CD8-positive, alpha-beta memory T cell (primary cell): ENCODE measurements at regions not wholly inside any gene's neighbourhood (a gene's known extent, or its start where the extent isn't known, plus 50 kb on each side); places are given as distances from the start of the nearest gene placed in this dataset.

Experiments used
- CTCF ChIA-PET: fragments of 350-600 bp; sonication (Branson Sonifier 250); formaldehyde crosslinking; loops from one replicate; lab custom pipeline; 2021; ENCODE audit warnings: antibody characterized with exemption; lab: Charles Lee
- POLR2A ChIA-PET: fragments of 350-600 bp; sonication (Branson Sonifier 250); formaldehyde crosslinking; loops from one replicate; lab custom pipeline; 2021; ENCODE audit warnings: antibody characterized with exemption; lab: Charles Lee
- DNase-seq, 5 donors: peaks; one replicate each; pipeline versions ENCODE4 v3.0.0 to v3.0.0-alpha.2; 2020 to 2022; ENCODE audit warnings: mixed read lengths in 1 of 5
- H3K27ac ChIP-seq: one replicate; pipeline ENCODE4 v1.7.0; 2013; ENCODE audit warnings: low read depth, mild to moderate bottlenecking, low read length, moderate library complexity
- H3K27me3 ChIP-seq: 2 replicates; pipeline ENCODE4 v1.7.0; 2013; ENCODE audit warnings: low read length, mild to moderate bottlenecking; ENCODE audit not compliant: insufficient read depth, poor library complexity, severe bottlenecking
- H3K36me3 ChIP-seq: 2 replicates; pipeline ENCODE4 v1.7.0; 2013; ENCODE audit warnings: mild to moderate bottlenecking, low read length, moderate library complexity; ENCODE audit not compliant: insufficient read depth
- H3K4me1 ChIP-seq: 2 replicates; pipeline ENCODE4 v1.7.0; 2013; ENCODE audit warnings: mild to moderate bottlenecking, low read length, moderate library complexity; ENCODE audit not compliant: insufficient read depth
- H3K4me3 ChIP-seq: 2 replicates; pipeline ENCODE4 v1.7.0; 2013; ENCODE audit warnings: mild to moderate bottlenecking, low read length
- H3K9me3 ChIP-seq: 2 replicates; pipeline ENCODE4 v1.7.0; 2013; ENCODE audit warnings: mild to moderate bottlenecking, low read length
- H3K27ac Mint-ChIP-seq, 8 donors: one replicate each; pipeline ENCODE4 v1.8.0; 2020 to 2021; ENCODE audit warnings: mixed read lengths in 8 of 8, mild to moderate bottlenecking in 6 of 8, inconsistent platforms in 3 of 8, moderate library complexity in 3 of 8
- H3K27me3 Mint-ChIP-seq, 2 donors: one replicate each; pipeline ENCODE4 v1.8.0; 2020 to 2021; ENCODE audit warnings: mixed read lengths in 2 of 2, mild to moderate bottlenecking in 1 of 2, moderate library complexity in 1 of 2
- H3K36me3 Mint-ChIP-seq, 3 donors: one replicate each; pipeline ENCODE4 v1.8.0; 2020 to 2021; ENCODE audit warnings: mixed read lengths in 3 of 3, inconsistent platforms in 1 of 3, mild to moderate bottlenecking in 1 of 3
- H3K4me1 Mint-ChIP-seq, 3 donors: one replicate each; pipeline ENCODE4 v1.8.0; 2020 to 2021; ENCODE audit warnings: mixed read lengths in 3 of 3, inconsistent platforms in 1 of 3, mild to moderate bottlenecking in 1 of 3
- H3K4me3 Mint-ChIP-seq, 7 donors: one replicate each; pipeline ENCODE4 v1.8.0; 2020 to 2021; ENCODE audit warnings: mixed read lengths in 7 of 7, mild to moderate bottlenecking in 6 of 7, moderate library complexity in 4 of 7, inconsistent platforms in 2 of 7
- H3K9me3 Mint-ChIP-seq, 5 donors: one replicate each; pipeline ENCODE4 v1.8.0; 2020 to 2022; ENCODE audit warnings: mixed read lengths in 5 of 5, mild to moderate bottlenecking in 3 of 5, moderate library complexity in 2 of 5, inconsistent platforms in 1 of 5

DNA sequence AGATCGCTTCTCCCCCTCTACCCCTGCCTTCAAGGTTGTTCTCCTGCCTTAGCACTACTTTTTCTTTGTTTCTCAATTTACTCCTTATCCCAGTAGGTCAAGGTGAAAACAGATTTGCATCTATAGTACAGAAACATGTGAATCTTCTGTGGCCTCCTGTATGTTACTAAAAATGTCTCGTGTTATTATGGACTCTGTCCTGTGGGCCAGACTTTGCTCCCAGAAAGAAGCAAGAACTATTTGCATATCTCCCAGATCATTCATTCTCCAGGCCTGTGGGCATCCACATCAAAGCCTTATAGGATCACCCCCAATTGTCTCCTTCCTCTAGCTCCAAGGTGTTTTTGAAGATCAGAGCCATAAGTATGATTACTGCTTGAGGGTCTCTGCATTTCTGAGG, 169.5 kb upstream of the ROPN1 start:
- H3K4me3 ChIP-seq: no peak overlapping the region
- H3K27ac Mint-ChIP-seq: peak overlapping the region in 1 of 8 donors; percentile 26
- no peak overlapping the region for H3K27ac ChIP-seq
- no peaks in the 10 kb centered on the region for H3K36me3 Mint-ChIP-seq
- DNase-seq: no peak
- POLR2A ChIA-PET: no interaction called here
- CTCF ChIA-PET: no interaction called here
- no peaks in the 10 kb centered on the region for H3K27me3 ChIP-seq
- no peaks in the 10 kb centered on the region for H3K9me3 ChIP-seq
- no peak overlapping the region for H3K4me3 Mint-ChIP-seq
- H3K36me3 ChIP-seq: no peaks in the 10 kb centered on the region
- peaks cover 0 to 5% of the 10 kb centered on the region in 2 donors for H3K27me3 Mint-ChIP-seq
- H3K4me1 ChIP-seq: no peaks in the 10 kb centered on the region
- H3K4me1 Mint-ChIP-seq: no peaks in the 10 kb centered on the region
- peaks cover 0 to 2% (median 0%) of the 10 kb centered on the region in 5 donors for H3K9me3 Mint-ChIP-seq

- DNase-seq: no peak
- H3K4me1 Mint-ChIP-seq: no peaks in the 10 kb centered on the region
- Histone ChIP-seq H3K4me3 (no peak overlapping the region), H3K4me1 (no peaks in the 10 kb centered on the region), H3K36me3 (no peaks in the 10 kb centered on the region), H3K9me3 (no peaks in the 10 kb centered on the region), H3K27ac (no peak overlapping the region), H3K27me3 (no peaks in the 10 kb centered on the region)
- no peak overlapping the region for H3K4me3 Mint-ChIP-seq
- no peaks in the 10 kb centered on the region for H3K36me3 Mint-ChIP-seq
- H3K27me3 Mint-ChIP-seq: peaks cover 3 to 7% of the 10 kb centered on the region in 2 donors
- no peak overlapping the region for H3K27ac Mint-ChIP-seq
- ChIA-PET POLR2A (no interaction called here), CTCF (no interaction called here)
- peaks cover 0 to 2% (median 0%) of the 10 kb centered on the region in 5 donors for H3K9me3 Mint-ChIP-seq
Observed at GRCh38 chr3:124163689-124164088, 171.8 kb upstream of the ROPN1 start.

DNA sequence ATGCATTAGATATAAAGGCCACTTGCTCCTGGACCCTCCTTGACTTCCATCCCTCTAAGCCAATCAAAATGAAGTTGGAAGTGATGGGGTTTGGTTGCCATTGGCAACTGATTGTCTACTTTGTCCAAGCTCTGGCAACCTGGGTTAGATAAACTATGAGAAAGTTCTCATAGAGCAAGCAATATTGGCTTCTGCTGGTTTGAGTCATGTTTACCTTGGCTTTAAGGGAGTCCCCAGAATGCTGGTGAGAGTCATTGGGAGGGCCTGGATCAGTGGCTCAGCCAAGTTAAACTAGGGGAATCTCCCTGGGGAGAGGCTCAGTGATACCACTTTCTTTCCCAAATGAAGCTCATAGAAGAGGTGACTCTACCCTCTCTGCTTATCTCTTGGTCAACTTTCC, 176.3 kb upstream of the ROPN1 start:
- Mint-ChIP-seq H3K27me3 (peaks cover 6 to 12% of the 10 kb centered on the region in 2 donors), H3K27ac (no peak overlapping the region), H3K4me1 (no peaks in the 10 kb centered on the region), H3K36me3 (no peaks in the 10 kb centered on the region), H3K4me3 (no peak overlapping the region), H3K9me3 (peaks cover 0 to 2% (median 0%) of the 10 kb centered on the region in 5 donors)
- no peaks in the 10 kb centered on the region for H3K36me3 ChIP-seq
- no peaks in the 10 kb centered on the region for H3K4me1 ChIP-seq
- no peak overlapping the region for H3K4me3 ChIP-seq
- POLR2A ChIA-PET: no interaction called here
- no peaks in the 10 kb centered on the region for H3K9me3 ChIP-seq
- H3K27ac ChIP-seq: no peak overlapping the region
- no peaks in the 10 kb centered on the region for H3K27me3 ChIP-seq
- CTCF ChIA-PET: no interaction called here
- no peak for DNase-seq

DNA sequence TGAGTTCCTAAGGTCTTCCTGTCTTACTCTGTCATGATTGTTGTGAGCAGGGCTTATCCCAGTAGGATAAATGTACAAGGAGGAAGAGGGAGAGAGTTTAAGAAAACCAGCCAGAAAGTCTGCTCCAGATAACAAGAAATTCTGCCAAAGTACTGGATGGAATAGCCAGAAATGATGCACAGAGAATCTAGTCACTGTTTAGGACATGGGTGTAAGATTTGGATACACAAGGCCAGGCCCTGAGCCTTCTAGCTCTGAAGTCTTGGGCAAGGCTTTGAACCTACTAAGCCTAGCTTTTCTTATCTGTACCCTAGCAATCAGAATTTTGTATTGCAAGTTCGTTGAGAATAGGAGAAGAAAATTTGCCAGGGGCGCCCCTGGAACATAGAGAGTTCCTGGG, 180.4 kb upstream of the ROPN1 start:
- POLR2A ChIA-PET: no interaction called here

GRCh38 chr3:124172816-124173215, 180.9 kb upstream of the ROPN1 start:
- no peaks in the 10 kb centered on the region for H3K4me1 Mint-ChIP-seq
- Histone ChIP-seq H3K27ac (no peak overlapping the region), H3K9me3 (no peaks in the 10 kb centered on the region), H3K27me3 (no peaks in the 10 kb centered on the region), H3K36me3 (no peaks in the 10 kb centered on the region), H3K4me3 (no peak overlapping the region), H3K4me1 (no peaks in the 10 kb centered on the region)
- H3K9me3 Mint-ChIP-seq: no peaks in the 10 kb centered on the region
- no peak for DNase-seq
- H3K27me3 Mint-ChIP-seq: peaks cover 5 to 9% of the 10 kb centered on the region in 2 donors
- no peak overlapping the region for H3K4me3 Mint-ChIP-seq
- POLR2A ChIA-PET: no interaction called here
- CTCF ChIA-PET: no interaction called here
- no peak overlapping the region for H3K27ac Mint-ChIP-seq
- H3K36me3 Mint-ChIP-seq: no peaks in the 10 kb centered on the region

More for the DNA sequence above, 180.4 kb upstream of the ROPN1 start:
- Histone ChIP-seq H3K27me3 (no peaks in the 10 kb centered on the region), H3K4me3 (no peak overlapping the region), H3K4me1 (no peaks in the 10 kb centered on the region), H3K36me3 (no peaks in the 10 kb centered on the region), H3K27ac (no peak overlapping the region), H3K9me3 (no peaks in the 10 kb centered on the region)
- Mint-ChIP-seq H3K36me3 (no peaks in the 10 kb centered on the region), H3K4me3 (no peak overlapping the region), H3K27ac (no peak overlapping the region), H3K9me3 (no peaks in the 10 kb centered on the region), H3K27me3 (peaks cover 5 to 7% of the 10 kb centered on the region in 2 donors), H3K4me1 (no peaks in the 10 kb centered on the region)
- CTCF ChIA-PET: no interaction called here
- no peak for DNase-seq

- no peak overlapping the region for H3K4me3 Mint-ChIP-seq
Observed at GRCh38 chr3:124174476-124174875, 182.6 kb upstream of the ROPN1 start.

DNA sequence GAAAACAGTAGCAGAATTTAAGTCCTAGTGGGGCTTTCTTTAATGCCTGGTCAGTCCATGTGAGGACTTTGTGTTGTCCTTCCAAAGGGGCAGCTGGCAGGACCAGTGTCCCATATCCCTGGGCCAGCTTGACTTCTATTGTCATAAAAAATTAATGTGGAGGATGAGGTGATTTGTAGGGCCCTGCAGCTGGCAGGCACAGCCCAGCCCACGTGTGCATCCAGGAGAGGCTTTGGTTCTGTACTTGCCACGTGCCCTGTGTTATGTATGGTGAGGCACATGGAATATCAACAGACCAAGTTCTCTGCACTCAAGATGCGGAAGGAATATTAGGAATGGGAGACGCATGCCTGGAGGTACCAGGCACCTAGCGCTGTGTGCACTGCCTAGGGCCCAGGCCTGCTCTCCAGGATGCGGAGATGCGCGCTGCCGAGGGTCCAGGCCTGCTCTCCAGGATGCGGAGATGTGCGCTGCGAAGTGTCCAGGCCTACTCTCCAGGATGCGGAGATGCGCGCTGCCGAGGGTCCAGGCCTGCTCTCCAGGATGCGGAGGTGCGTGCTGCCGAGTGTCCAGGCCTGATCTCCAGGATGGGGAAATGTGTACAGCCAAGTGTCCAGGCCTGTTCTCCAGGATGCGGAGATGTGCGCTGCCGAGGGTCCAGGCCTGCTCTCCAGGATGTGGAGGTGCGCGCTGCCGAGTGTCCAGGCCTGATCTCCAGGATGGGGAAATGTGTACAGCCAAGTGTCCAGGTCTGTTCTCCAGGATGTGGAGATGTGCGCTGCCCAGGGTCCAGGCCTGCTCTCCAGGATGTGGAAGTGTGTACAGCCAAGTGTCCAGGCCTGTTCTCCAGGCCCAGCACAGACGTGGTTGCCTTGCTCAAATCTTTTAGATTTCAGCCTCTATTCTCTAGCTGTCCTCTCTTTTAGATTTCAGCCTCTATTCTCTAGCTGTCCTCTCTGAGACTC, 183.3 kb upstream of the ROPN1 start:
- CTCF ChIA-PET: no interaction called here
- no peaks in the 10 kb centered on the region for H3K4me1 Mint-ChIP-seq

More at GRCh38 chr3:124174476-124174875, 182.6 kb upstream of the ROPN1 start:
- no peak overlapping the region for H3K4me3 ChIP-seq
- no peaks in the 10 kb centered on the region for H3K9me3 ChIP-seq
- no peaks in the 10 kb centered on the region for H3K36me3 Mint-ChIP-seq
- no peaks in the 10 kb centered on the region for H3K9me3 Mint-ChIP-seq
- H3K27me3 Mint-ChIP-seq: peaks cover 5 to 10% of the 10 kb centered on the region in 2 donors
- ChIA-PET CTCF (no interaction called here), POLR2A (no interaction called here)
- no peak overlapping the region for H3K27ac ChIP-seq
- no peaks in the 10 kb centered on the region for H3K27me3 ChIP-seq
- H3K4me1 ChIP-seq: no peaks in the 10 kb centered on the region
- H3K4me1 Mint-ChIP-seq: no peaks in the 10 kb centered on the region
- H3K36me3 ChIP-seq: no peaks in the 10 kb centered on the region
- no peak overlapping the region for H3K27ac Mint-ChIP-seq
- no peak for DNase-seq

GRCh38 chr3:124177071-124177470, 185.1 kb upstream of the ROPN1 start:
- no peaks in the 10 kb centered on the region for H3K27me3 ChIP-seq
- POLR2A ChIA-PET: no interaction called here
- CTCF ChIA-PET: no interaction called here

More for the DNA sequence above, 183.3 kb upstream of the ROPN1 start:
- H3K9me3 Mint-ChIP-seq: no peaks in the 10 kb centered on the region
- POLR2A ChIA-PET: interaction anchor here (0.6 kb wide), 1 partner anchor 776 kb away, joined by 3 read pairs; no protein-coding TSS in a partner anchor
- no peak overlapping the region for H3K4me3 ChIP-seq
- no peaks in the 10 kb centered on the region for H3K27me3 ChIP-seq
- H3K4me1 ChIP-seq: no peaks in the 10 kb centered on the region
- H3K36me3 ChIP-seq: no peaks in the 10 kb centered on the region
- H3K36me3 Mint-ChIP-seq: no peaks in the 10 kb centered on the region
- no peak overlapping the region for H3K27ac ChIP-seq
- no peak overlapping the region for H3K4me3 Mint-ChIP-seq
- peaks cover 5 to 10% of the 10 kb centered on the region in 2 donors for H3K27me3 Mint-ChIP-seq
- no peaks in the 10 kb centered on the region for H3K9me3 ChIP-seq
- no peak for DNase-seq
- no peak overlapping the region for H3K27ac Mint-ChIP-seq

More at GRCh38 chr3:124177071-124177470, 185.1 kb upstream of the ROPN1 start:
- peaks cover 0 to 4% (median 0%) of the 10 kb centered on the region in 5 donors for H3K9me3 Mint-ChIP-seq
- H3K36me3 Mint-ChIP-seq: no peaks in the 10 kb centered on the region
- no peak overlapping the region for H3K27ac Mint-ChIP-seq
- H3K27me3 Mint-ChIP-seq: peaks cover 3 to 10% of the 10 kb centered on the region in 2 donors
- Histone ChIP-seq H3K4me1 (no peaks in the 10 kb centered on the region), H3K27ac (no peak overlapping the region), H3K9me3 (no peaks in the 10 kb centered on the region), H3K36me3 (no peaks in the 10 kb centered on the region), H3K4me3 (no peak overlapping the region)
- no peak overlapping the region for H3K4me3 Mint-ChIP-seq
- no peak for DNase-seq
- no peaks in the 10 kb centered on the region for H3K4me1 Mint-ChIP-seq
